Stimulated activated CD4-positive, alpha-beta T cell treated with anti-CD3 and anti-CD28 coated beads, Interleukin-15, amount 100 ng/mL, for 48 hours (primary cell): ENCODE measurements at regions not wholly inside any gene's neighbourhood (a gene's known extent, or its start where the extent isn't known, plus 50 kb on each side); places are given as distances from the start of the nearest gene placed in this dataset.

Experiments used
- DNase-seq, 2 donors: peaks; one replicate each; pipeline ENCODE4 v3.0.0-alpha.2; 2020; ENCODE audit warnings: low read depth in 2 of 2

GRCh38 chr10:2251631-2252030, 514.3 kb upstream of the ADARB2 start:
- no peak for DNase-seq

GRCh38 chr10:2246747-2247146, 509.4 kb upstream of the ADARB2 start:
- no peak for DNase-seq

- DNase-seq: no peak
Observed at GRCh38 chr10:2245580-2245979, 508.3 kb upstream of the ADARB2 start.

GRCh38 chr10:2244471-2244870, 507.1 kb upstream of the ADARB2 start:
- no peak for DNase-seq

GRCh38 chr10:2236876-2237275, 499.6 kb upstream of the ADARB2 start:
- DNase-seq: no peak

- DNase-seq: no peak
Observed at GRCh38 chr10:2232479-2232878, 495.2 kb upstream of the ADARB2 start.

GRCh38 chr10:2230478-2230877, 493.2 kb upstream of the ADARB2 start:
- DNase-seq: no peak

- no peak for DNase-seq
Observed at GRCh38 chr10:2228320-2228901, 491.1 kb upstream of the ADARB2 start.

GRCh38 chr10:2225609-2226008, 488.3 kb upstream of the ADARB2 start:
- no peak for DNase-seq

- DNase-seq: no peak
Observed at GRCh38 chr10:2223548-2224320, 486.4 kb upstream of the ADARB2 start.

- no peak for DNase-seq
Observed at GRCh38 chr10:2222631-2223030, 485.3 kb upstream of the ADARB2 start.

- DNase-seq: no peak
Observed at GRCh38 chr10:2214805-2215204, 477.5 kb upstream of the ADARB2 start.

- no peak for DNase-seq
Observed at GRCh38 chr10:2214092-2214491, 476.8 kb upstream of the ADARB2 start.

- DNase-seq: no peak
Observed at GRCh38 chr10:2212244-2212834, 475.0 kb upstream of the ADARB2 start.

- DNase-seq: no peak
Observed at GRCh38 chr10:2210088-2210487, 472.8 kb upstream of the ADARB2 start.

GRCh38 chr10:2208106-2208505, 470.8 kb upstream of the ADARB2 start:
- DNase-seq: no peak

- no peak for DNase-seq
Observed at GRCh38 chr10:2207246-2207922, 470.1 kb upstream of the ADARB2 start.

- DNase-seq: no peak
Observed at GRCh38 chr10:2205406-2205805, 468.1 kb upstream of the ADARB2 start.

- no peak for DNase-seq
Observed at GRCh38 chr10:2202401-2202800, 465.1 kb upstream of the ADARB2 start.

- no peak for DNase-seq
Observed at GRCh38 chr10:2201534-2202099, 464.3 kb upstream of the ADARB2 start.

- no peak for DNase-seq
Observed at GRCh38 chr10:2197663-2198062, 460.3 kb upstream of the ADARB2 start.

GRCh38 chr10:2196272-2196671, 458.9 kb upstream of the ADARB2 start:
- DNase-seq: no peak
